Body of pancreas (tissue), 4 donors: ENCODE measurements at regions not wholly inside any gene's neighbourhood (a gene's known extent, or its start where the extent isn't known, plus 50 kb on each side); places are given as distances from the start of the nearest gene placed in this dataset.

ENCODE experiments used
- ATAC-seq: fragments of 150-250 bp; one replicate; pipeline ENCODE4 v1.9.1; 2016
- DNase-seq, 4 donors: peaks; one replicate each; pipeline ENCODE4 v3.0.0-alpha.2; 2019
- H3K27ac ChIP-seq, 4 donors: fragments of 200-600 bp; sonication (generic); 1 replicate in 3 of 4; 2 replicates in 1 of 4; pipeline versions ENCODE4 v1.5.1 to v1.6.1; 2016 to 2019; ENCODE audit warnings: mild to moderate bottlenecking in 1 of 4, mixed read lengths in 1 of 4, moderate library complexity in 1 of 4
- H3K27me3 ChIP-seq, 2 donors: fragments of 200-600 bp; sonication (generic); one replicate each; pipeline ENCODE4 v1.6.0; 2016; ENCODE audit warnings: mild to moderate bottlenecking in 1 of 2
- H3K36me3 ChIP-seq, 2 donors: fragments of 200-600 bp; sonication (generic); replicated peaks in 1 of 2; 2 replicates each; pipeline ENCODE4 v1.5.1; 2016; ENCODE audit warnings: low read depth in 2 of 2; ENCODE audit not compliant: insufficient read depth in 1 of 2
- H3K4me1 ChIP-seq: fragments of 200-600 bp; sonication (generic); one replicate; pipeline ENCODE4 v1.6.0; 2016
- H3K4me3 ChIP-seq, 2 donors: fragments of 200-600 bp; sonication (generic); 1 replicate in 1 of 2; 2 replicates in 1 of 2; pipeline ENCODE4 v1.5.1; 2016 to 2019
- H3K9me3 ChIP-seq, 3 donors: fragments of 200-600 bp; sonication (generic); 1 replicate in 2 of 3; 2 replicates in 1 of 3; pipeline ENCODE4 v1.5.1; 2016
- POLR2A ChIP-seq, 3 donors: fragments of 450-650 bp; IDR thresholded peaks; one replicate each; pipeline ENCODE4 v1.6.1; 2016; ENCODE audit warnings: antibody characterized with exemption in 3 of 3, mild to moderate bottlenecking in 2 of 3
- WGBS, 2 donors: methylation state at CpG; one replicate each; pipeline ENCODE4 v1.1.5; 2017; 5-methylcytosine and 5-hydroxymethylcytosine counted together
- intact Hi-C: fragments of 100-400 bp; cut with DNase I; formaldehyde crosslinking; loops from one replicate; pipeline ENCODE4 v1.15.1; 2023
- TF ChIP-seq, protein P1 (sequence below), 7 experiments: fragments of 450-650 bp in 4 of 7; fragments of 200-600 bp in 3 of 7; sonication (generic) in 3 of 7; IDR thresholded peaks; one replicate each; pipeline ENCODE4 v1.5.1; 2016 to 2019; ENCODE audit warnings: antibody characterized with exemption in 7 of 7

DNA sequence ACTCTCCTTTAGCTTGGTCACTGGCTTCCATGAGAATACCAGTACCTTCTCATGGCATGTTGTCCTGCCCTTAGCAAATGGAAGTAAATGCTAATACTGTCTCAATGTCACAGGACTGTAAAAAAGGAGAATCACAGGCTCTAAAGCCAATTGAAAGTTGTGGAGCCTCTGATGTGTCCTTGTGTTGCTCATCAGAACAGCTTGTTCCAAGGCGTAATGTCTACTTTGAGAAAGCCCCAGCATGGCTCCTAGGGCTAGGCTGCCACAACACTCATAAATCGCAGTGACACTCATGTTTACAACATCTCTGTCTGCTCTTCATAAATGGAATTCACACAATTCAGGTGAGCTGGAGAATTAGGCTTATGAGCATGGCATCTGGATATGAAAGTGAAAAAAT lies 94.9 kb downstream of the ACTL7B start:
- DNase-seq (no peak), ATAC-seq (no peak)
- TF ChIP-seq POLR2A (IDR thresholded peaks at IDR 0.05), result no peak
- TF ChIP-seq, protein P1, sequence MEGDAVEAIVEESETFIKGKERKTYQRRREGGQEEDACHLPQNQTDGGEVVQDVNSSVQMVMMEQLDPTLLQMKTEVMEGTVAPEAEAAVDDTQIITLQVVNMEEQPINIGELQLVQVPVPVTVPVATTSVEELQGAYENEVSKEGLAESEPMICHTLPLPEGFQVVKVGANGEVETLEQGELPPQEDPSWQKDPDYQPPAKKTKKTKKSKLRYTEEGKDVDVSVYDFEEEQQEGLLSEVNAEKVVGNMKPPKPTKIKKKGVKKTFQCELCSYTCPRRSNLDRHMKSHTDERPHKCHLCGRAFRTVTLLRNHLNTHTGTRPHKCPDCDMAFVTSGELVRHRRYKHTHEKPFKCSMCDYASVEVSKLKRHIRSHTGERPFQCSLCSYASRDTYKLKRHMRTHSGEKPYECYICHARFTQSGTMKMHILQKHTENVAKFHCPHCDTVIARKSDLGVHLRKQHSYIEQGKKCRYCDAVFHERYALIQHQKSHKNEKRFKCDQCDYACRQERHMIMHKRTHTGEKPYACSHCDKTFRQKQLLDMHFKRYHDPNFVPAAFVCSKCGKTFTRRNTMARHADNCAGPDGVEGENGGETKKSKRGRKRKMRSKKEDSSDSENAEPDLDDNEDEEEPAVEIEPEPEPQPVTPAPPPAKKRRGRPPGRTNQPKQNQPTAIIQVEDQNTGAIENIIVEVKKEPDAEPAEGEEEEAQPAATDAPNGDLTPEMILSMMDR (IDR thresholded peaks at IDR 0.05), result no peak
- intact Hi-C loops, result no loop called here
- no peak overlapping the region for H3K27ac ChIP-seq
- WGBS, 2 donors, result 97 to 100% methylated on average over 2 of the region's 2 CpGs
- H3K27me3 ChIP-seq, result no peaks in the 10 kb centered on the region
- H3K4me3 ChIP-seq, result no peak overlapping the region
- peaks cover 19% of the 10 kb centered on the region for H3K4me1 ChIP-seq
- no peaks in the 10 kb centered on the region for H3K36me3 ChIP-seq
- H3K9me3 ChIP-seq, result no peaks in the 10 kb centered on the region

DNA sequence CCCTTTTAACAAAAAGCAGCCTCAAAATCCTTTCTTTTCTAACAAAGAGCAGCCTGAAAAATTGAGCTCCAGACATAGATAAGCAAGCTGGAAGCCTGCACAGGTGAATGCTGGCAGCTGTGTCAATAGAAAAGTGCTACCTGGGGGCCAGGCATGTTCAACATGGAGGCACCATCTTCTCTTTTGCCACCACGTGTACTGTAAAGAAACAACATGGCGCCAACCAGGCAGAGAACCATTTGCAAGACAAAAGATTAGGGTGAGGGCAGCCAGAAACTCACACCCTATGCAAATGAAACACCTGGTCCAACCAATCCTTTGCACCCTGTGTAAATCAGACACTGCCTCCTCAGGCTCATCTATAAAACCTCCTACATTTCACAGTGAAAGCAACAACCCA lies 96.0 kb downstream of the ACTL7B start:
- TF ChIP-seq, protein P1 (IDR thresholded peaks at IDR 0.05), result no peak
- TF ChIP-seq POLR2A (IDR thresholded peaks at IDR 0.05), result no peak
- ATAC-seq (no peak), DNase-seq (peak; percentile 18 to 54 (median 35))
- Histone ChIP-seq H3K4me3 (no peak overlapping the region), H3K27me3 (no peaks in the 10 kb centered on the region), H3K4me1 (peaks cover 19% of the 10 kb centered on the region), H3K27ac (peak overlapping the region in 2 of 4 donors; percentile 22 to 26), H3K36me3 (no peaks in the 10 kb centered on the region), H3K9me3 (no peaks in the 10 kb centered on the region)
- 50 to 58% methylated on average over 2 of the region's 2 CpGs for WGBS, 2 donors
- intact Hi-C loops, result no loop called here

DNA sequence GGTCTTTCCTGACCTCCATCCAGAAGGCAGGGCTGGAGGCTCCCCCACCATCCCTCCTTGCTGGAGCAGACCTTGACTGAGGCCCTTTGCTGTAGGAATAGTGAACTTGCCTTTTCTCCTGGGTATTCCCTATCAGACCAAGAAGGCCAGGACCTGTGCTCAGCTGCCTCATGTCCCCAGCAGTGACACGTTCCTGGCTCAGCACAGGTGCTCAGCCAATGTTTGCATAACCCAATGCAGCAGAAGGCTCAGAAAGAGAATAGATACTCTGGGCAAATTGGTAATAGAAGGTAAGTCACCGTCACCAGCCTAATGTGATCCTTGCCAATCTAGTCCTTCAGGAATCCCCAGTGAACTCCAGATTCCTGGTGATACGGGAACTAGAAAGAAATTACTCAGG lies 96.4 kb downstream of the ACTL7B start:
- no peak for TF ChIP-seq POLR2A (IDR thresholded peaks at IDR 0.05)
- TF ChIP-seq, protein P1 (IDR thresholded peaks at IDR 0.05), result no peak
- H3K4me1 ChIP-seq, result peaks cover 19% of the 10 kb centered on the region
- H3K4me3 ChIP-seq, result no peak overlapping the region
- WGBS, 2 donors, result 18% methylated on average over 3 of the region's 3 CpGs
- DNase-seq, result peak; percentile 37 to 56 (median 52)
- peak overlapping the region in 2 of 4 donors; percentile 22 to 26 for H3K27ac ChIP-seq
- H3K36me3 ChIP-seq, result no peaks in the 10 kb centered on the region
- intact Hi-C loops, result no loop called here
- no peaks in the 10 kb centered on the region for H3K27me3 ChIP-seq
- ATAC-seq, result peak; percentile 45
- H3K9me3 ChIP-seq, result no peaks in the 10 kb centered on the region

DNA sequence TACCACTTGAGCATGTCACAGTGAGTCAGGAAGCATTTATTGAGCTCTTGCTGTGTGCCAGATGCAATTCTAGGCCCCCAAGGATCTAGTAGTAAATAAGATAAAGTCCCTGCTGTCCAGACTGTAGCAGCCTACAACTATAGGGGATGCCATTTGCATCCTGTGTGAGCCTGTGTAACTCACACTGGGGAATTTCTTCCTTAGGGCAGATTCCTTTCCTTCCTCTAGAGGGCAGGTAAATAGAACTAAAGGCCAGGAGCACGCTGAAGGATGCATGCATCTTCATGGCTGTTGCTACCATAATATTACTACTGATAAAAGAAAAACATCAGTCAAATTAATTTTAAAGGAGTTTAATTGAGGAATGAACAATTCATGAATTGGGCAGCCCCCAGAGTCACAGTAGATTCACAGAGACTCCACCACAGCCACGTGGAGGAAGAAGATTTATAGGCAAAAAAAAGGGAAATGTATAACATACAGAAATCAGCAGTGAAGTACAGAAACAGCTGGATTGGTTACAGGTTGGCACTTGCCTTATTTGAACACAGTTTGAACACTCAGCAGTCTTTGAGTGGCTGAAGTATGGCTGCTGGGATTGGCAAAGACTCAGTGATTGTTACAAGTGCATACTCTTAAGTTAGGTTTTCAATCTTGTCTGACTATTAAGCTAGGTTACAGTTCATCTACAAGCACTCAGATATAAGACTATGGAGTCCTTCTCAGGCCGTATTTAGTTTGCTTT lies 98.9 kb downstream of the ACTL7B start:
- no peaks in the 10 kb centered on the region for H3K36me3 ChIP-seq
- 64 to 78% methylated on average over 3 of the region's 3 CpGs for WGBS, 2 donors
- H3K4me3 ChIP-seq, result no peak overlapping the region
- no peaks in the 10 kb centered on the region for H3K9me3 ChIP-seq
- no peaks in the 10 kb centered on the region for H3K27me3 ChIP-seq
- peaks cover 19% of the 10 kb centered on the region for H3K4me1 ChIP-seq
- no peak for ATAC-seq
- intact Hi-C loops, result no loop called here
- no peak for DNase-seq
- H3K27ac ChIP-seq, result no peak overlapping the region
- no peak for TF ChIP-seq POLR2A (IDR thresholded peaks at IDR 0.05)
- TF ChIP-seq, protein P1 (IDR thresholded peaks at IDR 0.05), result no peak

DNA sequence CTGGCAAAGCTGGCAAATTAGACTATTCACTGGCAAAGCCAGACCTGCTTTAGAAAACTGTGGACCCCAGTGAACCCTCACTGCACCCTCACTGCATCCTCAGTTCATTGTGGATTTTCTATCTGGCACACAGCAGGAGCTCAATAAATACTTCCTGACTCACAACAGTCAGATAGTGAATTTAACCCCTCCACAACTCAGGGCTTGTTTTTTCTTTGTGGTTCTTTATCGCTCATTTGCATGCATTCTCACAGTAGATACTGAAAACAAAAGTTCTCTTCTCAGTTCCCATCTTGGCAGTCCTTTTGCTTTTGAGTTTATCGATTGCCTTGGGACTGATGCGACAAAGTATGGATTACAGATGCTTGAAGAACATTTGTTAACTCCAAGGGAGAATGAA lies 99.8 kb downstream of the ACTL7B start:
- Histone ChIP-seq H3K27me3 (no peaks in the 10 kb centered on the region), H3K4me1 (peaks cover 15% of the 10 kb centered on the region), H3K27ac (no peak overlapping the region), H3K9me3 (no peaks in the 10 kb centered on the region), H3K4me3 (no peak overlapping the region), H3K36me3 (no peaks in the 10 kb centered on the region)
- no peak for TF ChIP-seq POLR2A (IDR thresholded peaks at IDR 0.05)
- TF ChIP-seq, protein P1 (IDR thresholded peaks at IDR 0.05), result no peak
- DNase-seq (no peak), ATAC-seq (no peak)
- 69 to 82% methylated on average over 3 of the region's 3 CpGs for WGBS, 2 donors
- intact Hi-C loops, result no loop called here
